Gastroesophageal sphincter (tissue), 3 donors: ENCODE measurements at regions not wholly inside any gene's neighbourhood (a gene's known extent, or its start where the extent isn't known, plus 50 kb on each side); places are given as distances from the start of the nearest gene placed in this dataset.

Source experiments
- POLR2A ChIP-seq, 2 donors: fragments of 450-650 bp; IDR thresholded peaks; one replicate each; pipeline ENCODE4 v1.6.1; 2017; ENCODE audit warnings: antibody characterized with exemption in 2 of 2, mild to moderate bottlenecking in 2 of 2, moderate library complexity in 1 of 2
- POLR2AphosphoS5 ChIP-seq: sonication (generic); formaldehyde crosslinking; IDR thresholded peaks from one replicate; pipeline ENCODE4 v1.6.1; 2017; ENCODE audit warnings: antibody characterized with exemption
- TF ChIP-seq, protein P1 (sequence below), 4 experiments: fragments of 200-600 bp in 2 of 4; fragments of 450-650 bp in 2 of 4; sonication (generic) in 1 of 4; IDR thresholded peaks; one replicate each; pipeline ENCODE4 v1.5.1; 2017 to 2019; ENCODE audit warnings: antibody characterized with exemption in 4 of 4, mild to moderate bottlenecking in 2 of 4, moderate library complexity in 2 of 4

DNA sequence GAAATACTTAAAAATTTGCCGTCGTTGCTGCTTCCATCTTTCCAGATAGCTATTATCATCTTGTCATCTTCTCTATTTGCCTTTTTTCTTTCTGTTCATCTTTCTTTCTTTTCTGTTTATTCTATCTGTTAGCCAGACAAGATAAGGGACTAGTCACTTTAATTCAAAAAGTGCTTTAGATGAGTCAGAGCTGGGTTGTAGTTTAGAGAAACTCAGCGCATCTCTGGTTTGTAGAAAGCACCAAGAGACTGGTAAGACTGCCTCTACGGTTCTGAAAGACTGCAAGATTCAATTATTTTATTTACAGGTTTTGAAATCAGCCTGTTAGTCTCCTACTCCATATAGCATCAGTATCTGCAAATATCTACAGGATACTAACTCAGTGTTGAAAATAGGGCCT, 562.8 kb upstream of the RIOK2 start:
- TF ChIP-seq, protein P1, sequence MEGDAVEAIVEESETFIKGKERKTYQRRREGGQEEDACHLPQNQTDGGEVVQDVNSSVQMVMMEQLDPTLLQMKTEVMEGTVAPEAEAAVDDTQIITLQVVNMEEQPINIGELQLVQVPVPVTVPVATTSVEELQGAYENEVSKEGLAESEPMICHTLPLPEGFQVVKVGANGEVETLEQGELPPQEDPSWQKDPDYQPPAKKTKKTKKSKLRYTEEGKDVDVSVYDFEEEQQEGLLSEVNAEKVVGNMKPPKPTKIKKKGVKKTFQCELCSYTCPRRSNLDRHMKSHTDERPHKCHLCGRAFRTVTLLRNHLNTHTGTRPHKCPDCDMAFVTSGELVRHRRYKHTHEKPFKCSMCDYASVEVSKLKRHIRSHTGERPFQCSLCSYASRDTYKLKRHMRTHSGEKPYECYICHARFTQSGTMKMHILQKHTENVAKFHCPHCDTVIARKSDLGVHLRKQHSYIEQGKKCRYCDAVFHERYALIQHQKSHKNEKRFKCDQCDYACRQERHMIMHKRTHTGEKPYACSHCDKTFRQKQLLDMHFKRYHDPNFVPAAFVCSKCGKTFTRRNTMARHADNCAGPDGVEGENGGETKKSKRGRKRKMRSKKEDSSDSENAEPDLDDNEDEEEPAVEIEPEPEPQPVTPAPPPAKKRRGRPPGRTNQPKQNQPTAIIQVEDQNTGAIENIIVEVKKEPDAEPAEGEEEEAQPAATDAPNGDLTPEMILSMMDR (IDR thresholded peaks at IDR 0.05) = no peak
- TF ChIP-seq POLR2A (IDR thresholded peaks at IDR 0.05) (no peak), POLR2AphosphoS5 (no peak)
